GM11168 (cell line): ENCODE measurements at regions not wholly inside any gene's neighbourhood (a gene's known extent, or its start where the extent isn't known, plus 50 kb on each side); places are given as distances from the start of the nearest gene placed in this dataset.
"Not testable (repeated sequence)": the region's sequence is repeated elsewhere in the genome, so short reads cannot be mapped to it uniquely, and the experiment has no call there.

Experiments
- in situ Hi-C: fragments of 300-500 bp; cut with MboI; formaldehyde crosslinking; loops from one replicate; pipeline ENCODE4 v1.12.0; 2022; ENCODE audit warnings: low sequenced_read_pairs; ENCODE audit not compliant: unreplicated experiment

GRCh38 chr14:106442857-106443256, 916.5 kb downstream of the TMEM121 start:
- in situ Hi-C loops: no loop called here

DNA sequence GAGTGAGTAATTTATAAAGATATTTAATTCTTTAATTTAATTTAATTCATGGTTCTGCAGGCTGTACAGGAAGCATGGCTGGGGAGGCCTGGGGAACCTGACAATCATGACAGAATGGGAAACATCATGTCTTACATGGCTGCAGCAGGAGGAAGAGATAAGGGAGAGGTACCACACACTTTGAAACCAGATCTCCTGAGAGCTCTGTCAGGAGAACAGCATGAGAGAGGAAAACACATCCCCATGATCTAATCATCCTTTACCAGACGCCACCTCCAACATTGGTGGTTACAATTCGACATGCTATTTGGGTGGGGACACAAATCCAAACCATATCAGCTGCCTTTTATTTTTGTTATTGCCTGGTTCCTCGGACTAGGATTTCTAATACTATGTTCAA, 928.6 kb downstream of the TMEM121 start:
- in situ Hi-C loops: no loop called here

- in situ Hi-C loops: no loop called here
Observed at GRCh38 chr14:106459971-106460730, 933.8 kb downstream of the TMEM121 start.

DNA sequence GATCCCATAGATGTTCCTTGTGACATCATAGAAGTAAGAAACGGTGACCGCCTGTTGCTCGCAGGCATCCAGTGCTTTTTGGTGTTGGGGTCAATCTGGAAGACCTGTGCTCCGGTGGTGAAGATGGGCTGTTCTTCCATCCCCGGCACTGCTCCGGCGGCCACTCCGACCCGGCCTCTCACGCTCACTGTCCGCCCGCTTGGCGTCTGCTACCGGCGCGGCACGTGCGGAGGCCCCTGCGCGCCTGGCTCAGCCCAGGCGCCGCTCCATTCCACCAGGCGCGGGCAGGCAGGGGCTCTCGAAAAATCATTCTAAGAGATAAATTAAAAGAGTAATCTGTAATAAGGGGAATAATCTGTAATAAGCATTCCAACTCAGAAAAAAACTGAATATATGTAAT, 934.5 kb downstream of the TMEM121 start:
- in situ Hi-C loops: no loop called here

DNA sequence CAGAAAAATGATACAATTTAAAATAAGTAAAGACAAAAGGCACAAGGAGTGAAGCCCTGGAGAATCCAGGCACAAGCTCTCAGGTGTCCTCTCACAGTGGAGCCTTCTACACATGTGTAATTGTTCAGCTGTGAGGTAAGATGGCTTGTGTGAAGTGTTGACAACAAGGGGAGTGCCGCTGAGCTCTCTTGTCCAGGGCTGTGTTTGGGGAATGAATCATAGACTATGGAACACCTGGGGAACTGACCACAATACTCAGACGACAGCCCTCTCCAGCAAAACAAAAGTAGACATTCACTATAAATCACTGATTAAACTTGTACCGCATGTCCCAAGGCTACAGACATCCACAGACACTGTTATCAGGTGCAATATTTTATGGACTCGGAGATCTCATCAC, 940.1 kb downstream of the TMEM121 start:
- in situ Hi-C loops: not testable (repeated sequence)

DNA sequence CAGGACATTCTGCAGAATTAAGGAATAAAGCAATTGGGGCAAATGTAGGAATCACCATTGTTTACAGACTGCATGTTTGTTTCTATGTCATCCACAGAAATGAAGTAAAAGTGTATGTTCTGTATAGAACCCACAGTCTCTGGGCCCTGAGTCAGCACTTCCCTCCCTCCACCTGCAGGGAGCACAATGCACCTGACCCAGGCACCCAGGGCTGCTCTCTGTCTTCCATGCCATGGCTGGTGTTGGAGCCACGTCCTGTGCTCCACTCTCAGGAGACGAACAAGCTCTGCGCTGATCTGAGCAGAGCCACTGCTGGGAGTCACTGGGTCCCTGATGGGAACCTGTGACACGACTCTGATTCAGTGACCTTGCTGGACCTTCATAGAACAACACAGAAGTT, 942.5 kb downstream of the TMEM121 start:
- in situ Hi-C loops: not testable (repeated sequence)

- in situ Hi-C loops: not testable (repeated sequence)
Observed at GRCh38 chr14:106470028-106470427, 943.6 kb downstream of the TMEM121 start.

- in situ Hi-C loops: not testable (repeated sequence)
Observed at GRCh38 chr14:106474261-106475028, 948.1 kb downstream of the TMEM121 start.

GRCh38 chr14:106475214-106475613, 948.8 kb downstream of the TMEM121 start:
- in situ Hi-C loops: not testable (repeated sequence)

GRCh38 chr14:106477600-106477999, 951.2 kb downstream of the TMEM121 start:
- in situ Hi-C loops: not testable (repeated sequence)

DNA sequence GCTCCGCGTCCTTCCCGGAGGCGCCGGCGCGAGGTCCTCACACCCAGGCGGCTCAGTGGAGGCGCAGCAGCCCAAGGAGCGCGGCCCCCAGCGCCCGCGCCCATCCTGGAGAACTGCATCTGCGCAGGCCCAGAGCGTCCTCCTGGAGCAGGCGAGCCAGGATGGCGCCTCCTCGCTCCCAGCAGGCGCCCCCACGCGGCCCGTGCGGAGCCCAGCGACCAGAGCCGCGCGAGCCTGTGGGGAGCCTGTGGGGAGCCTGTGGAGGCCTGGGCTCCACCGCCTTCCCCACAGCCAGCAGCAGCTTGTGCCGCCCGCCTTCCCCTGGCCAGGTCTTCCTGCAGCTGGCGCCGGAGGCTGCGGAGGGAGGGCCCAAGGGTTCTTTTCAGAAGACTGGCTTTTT, 953.9 kb downstream of the TMEM121 start:
- in situ Hi-C loops: not testable (repeated sequence)

- in situ Hi-C loops: not testable (repeated sequence)
Observed at GRCh38 chr14:106482213-106482612, 955.8 kb downstream of the TMEM121 start.

GRCh38 chr14:106487600-106487999, 961.2 kb downstream of the TMEM121 start:
- in situ Hi-C loops: no loop called here

DNA sequence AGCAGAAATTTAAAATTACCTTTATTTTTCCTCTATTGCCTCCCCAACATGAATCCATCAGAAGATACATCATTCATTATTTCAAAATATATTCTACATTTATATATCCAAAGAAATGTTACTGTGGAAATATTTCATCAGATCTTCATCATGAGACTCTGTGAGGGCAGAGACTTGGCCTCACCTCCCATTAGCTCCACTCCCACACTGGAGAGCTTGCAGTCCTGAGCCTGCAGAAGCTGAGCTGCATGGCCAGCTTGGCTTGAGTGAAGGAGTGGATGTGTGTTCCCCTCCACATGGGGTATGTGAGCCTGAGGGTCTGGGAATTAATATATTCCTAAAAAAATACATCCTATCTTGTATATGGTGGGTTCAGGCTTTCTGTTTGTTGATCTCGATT, 961.9 kb downstream of the TMEM121 start:
- in situ Hi-C loops: no loop called here

DNA sequence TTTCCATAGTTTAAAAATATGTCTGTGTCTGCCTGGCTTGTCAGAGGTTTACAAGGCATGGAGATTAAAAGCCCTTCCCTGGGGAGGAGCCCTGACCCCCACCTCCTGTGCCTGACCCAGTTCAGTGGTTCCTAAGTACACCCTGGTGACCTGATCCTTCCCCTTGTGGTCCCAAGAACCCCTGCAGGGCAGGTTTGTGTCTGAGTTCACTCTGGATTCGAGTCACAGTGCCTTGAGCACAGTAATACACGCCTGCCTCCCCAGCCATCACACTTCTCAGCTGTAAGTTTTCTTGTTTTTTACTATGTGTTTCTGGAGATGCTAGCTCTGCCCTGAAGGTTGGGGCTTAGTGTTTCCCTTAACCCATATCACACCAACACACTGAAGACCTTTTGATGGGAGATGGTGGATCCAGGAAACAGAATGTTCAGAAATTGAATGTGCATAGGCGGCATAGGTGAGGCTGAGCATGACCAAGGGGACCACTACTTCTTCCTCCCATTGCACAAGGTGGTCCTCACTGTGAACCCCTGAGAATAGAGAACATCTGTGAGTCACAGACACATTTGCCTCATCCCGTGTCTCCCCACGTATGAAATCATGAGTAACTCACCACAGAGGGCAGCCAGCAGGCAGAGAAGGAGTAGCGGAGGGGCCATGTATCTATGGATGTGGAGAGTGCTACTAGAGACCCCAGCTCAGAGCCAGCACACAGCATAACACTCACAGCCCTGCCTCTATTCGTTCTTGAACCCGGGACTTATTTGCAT, 962.9 kb downstream of the TMEM121 start:
- in situ Hi-C loops: no loop called here

DNA sequence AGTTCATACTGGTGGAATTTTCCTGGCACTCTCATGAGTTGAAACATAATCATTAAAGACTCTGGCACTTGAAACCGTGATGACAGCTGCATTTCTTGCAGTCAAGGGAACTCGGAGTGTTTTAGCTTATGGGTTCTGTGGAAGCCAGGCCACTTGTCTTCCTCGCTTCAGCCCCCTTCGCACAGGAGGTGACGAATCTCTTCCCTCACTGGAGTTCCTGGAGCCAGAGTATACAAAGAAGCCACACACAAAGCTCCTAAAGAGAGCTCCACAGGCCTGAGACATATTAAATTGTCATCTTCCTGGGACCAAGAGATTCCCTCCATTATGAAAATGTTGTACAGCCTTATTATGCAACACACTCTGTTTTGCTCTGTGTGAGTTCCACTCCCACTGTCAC, 964.1 kb downstream of the TMEM121 start:
- in situ Hi-C loops: no loop called here

GRCh38 chr14:106491851-106492250, 965.5 kb downstream of the TMEM121 start:
- in situ Hi-C loops: no loop called here

GRCh38 chr14:106493962-106494823, 967.8 kb downstream of the TMEM121 start:
- in situ Hi-C loops: no loop called here

- in situ Hi-C loops: no loop called here
Observed at GRCh38 chr14:106500571-106500970, 974.2 kb downstream of the TMEM121 start.

- in situ Hi-C loops: no loop called here
Observed at GRCh38 chr14:106501898-106502297, 975.5 kb downstream of the TMEM121 start.
